Fibroblast of skin of right biceps (primary cell): ENCODE measurements at regions not wholly inside any gene's neighbourhood (a gene's known extent, or its start where the extent isn't known, plus 50 kb on each side); places are given as distances from the start of the nearest gene placed in this dataset.

Source experiments
- DNase-seq: peaks from one replicate; pipeline ENCODE4 v3.0.0-alpha.2; 2013

GRCh38 chr7:10036693-10037092 lies 937.0 kb upstream of the PHF14 start:
- no peak for DNase-seq

- DNase-seq: no peak
Observed at GRCh38 chr7:10038351-10038750, 935.3 kb upstream of the PHF14 start.

DNA sequence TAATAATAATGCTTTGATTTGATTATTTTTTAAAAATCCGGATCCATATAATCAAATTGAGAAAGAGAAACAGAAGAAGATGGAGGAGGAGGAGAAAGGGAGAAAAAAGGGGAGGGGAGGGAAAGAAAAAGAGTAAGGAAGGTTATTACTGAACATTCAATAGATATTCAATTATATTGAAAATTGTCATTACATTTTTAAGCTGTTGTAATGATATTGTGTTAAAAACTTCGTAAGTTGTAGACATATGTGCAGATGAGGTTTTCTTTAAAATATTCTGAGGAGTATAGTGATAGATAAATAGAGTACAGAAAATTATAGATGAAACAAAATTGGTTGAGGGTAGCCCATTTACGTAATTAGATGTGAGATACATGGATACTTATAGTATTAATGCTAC lies 933.0 kb upstream of the PHF14 start:
- no peak for DNase-seq

GRCh38 chr7:10070899-10071298 lies 902.8 kb upstream of the PHF14 start:
- DNase-seq: no peak

DNA sequence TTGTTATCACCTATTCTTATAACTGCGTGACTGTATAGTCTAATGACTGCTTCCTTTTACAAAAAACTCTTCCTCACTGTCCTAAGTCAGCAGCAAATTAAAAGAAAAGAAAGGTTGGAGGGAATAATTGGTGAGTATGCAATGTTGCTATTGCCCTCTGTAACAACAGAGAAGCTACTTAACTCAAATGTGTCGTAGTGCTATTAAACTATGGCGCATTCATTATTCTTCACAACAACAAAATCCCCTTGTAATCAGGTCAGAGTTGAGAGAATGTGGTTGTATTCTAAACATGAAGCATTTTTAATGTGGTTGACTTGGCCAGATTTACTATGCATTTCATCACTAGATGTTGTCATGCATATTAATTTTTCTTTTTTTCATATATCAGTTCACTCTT lies 897.8 kb upstream of the PHF14 start:
- no peak for DNase-seq

- DNase-seq: no peak
Observed at GRCh38 chr7:10076660-10077300, 896.9 kb upstream of the PHF14 start.

DNA sequence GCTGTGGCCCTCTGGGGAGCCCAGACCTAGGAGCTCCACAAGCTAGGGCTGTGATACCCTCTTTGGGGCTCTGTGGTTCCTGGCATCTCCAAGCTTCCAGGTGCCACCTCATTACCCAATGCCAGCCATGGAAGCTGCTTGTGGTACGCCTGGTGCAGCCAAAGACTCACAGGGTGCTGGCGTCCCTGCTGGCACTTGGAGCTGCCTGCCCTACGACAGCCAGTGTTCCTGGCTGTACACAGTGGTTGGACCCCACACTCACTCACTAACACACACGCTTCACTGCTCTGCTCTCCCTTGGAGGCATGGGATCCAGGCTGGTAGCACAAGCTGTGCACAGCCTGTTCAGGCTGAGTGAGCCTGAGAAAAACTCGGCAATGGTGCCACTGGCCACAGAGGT lies 894.1 kb upstream of the PHF14 start:
- DNase-seq: no peak

DNA sequence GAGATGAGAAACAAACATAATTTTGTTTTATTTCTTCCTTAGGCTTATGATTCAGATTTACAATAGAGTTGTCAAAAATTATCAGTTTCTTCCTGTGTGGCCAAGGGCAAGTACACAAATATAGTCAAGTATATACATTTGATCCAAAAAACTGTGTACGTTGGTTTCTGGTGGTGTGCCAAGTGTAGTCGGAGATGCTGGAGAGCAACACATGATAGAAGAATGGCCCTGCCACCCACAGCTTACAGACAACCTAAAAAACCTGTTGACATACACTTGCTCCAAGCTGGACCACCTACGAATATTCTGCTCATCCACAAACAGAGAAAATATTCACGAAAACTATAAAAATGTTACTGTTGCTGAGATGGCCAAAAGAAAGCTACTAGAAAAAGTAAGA lies 890.8 kb upstream of the PHF14 start:
- no peak for DNase-seq

DNA sequence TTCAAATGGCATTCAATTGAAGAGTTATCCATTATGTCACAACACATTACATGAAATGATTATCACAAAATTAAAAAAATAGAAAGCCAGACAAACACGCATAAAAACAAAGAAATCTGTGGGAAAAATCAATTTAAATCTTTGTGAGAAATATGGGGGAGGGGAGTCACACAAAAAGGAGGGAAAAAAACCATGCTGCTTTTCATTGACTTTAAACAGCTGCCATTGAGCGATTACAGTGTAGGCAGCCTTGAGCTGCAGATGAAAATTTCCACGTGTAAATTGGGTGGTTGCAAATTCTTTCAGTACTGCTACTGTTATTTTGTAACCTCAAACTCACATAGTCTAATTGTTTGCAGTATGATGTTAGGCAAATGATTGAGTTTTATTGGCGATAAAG lies 889.9 kb upstream of the PHF14 start:
- no peak for DNase-seq

- DNase-seq: no peak
Observed at GRCh38 chr7:10085231-10085630, 888.4 kb upstream of the PHF14 start.

GRCh38 chr7:10100572-10100971 lies 873.1 kb upstream of the PHF14 start:
- DNase-seq: no peak

DNA sequence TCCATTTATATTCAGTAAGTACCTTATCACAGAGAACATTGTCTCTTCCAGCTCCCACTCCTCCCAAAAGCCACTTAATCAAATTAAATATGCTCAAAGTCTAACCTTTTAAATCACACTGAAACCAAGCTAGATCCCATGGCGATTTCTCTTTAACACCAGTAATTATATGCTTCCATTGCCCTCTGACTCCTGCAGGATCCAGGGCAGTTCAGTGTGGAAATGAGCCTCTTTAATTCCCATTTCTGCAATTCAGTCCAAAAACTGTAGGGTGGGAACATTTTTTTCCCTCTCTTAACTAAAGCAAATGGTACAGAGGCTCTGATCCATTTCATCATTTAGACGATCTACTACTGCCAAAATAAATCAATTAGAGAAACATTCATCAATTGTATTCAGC lies 872.3 kb upstream of the PHF14 start:
- no peak for DNase-seq

- no peak for DNase-seq
Observed at GRCh38 chr7:10104292-10104691, 869.4 kb upstream of the PHF14 start.

DNA sequence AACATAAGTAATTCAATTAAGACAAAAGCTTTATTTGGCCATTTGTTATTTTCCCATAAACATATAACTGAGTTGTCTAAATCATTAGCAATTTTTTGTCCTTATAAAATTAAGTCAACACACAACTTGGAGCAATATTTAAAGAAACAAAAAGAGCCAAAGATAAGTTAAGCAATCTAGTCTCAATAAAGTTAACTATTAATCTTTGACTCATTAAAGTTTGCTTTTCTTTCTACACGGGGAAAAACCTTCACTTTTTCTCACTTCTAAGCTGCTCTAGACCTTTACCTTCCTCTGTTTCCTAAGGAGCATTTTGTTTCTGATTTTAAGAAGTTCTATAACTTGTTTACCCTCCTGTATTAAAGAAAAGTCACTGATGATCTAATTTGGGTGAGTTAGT lies 867.1 kb upstream of the PHF14 start:
- no peak for DNase-seq

DNA sequence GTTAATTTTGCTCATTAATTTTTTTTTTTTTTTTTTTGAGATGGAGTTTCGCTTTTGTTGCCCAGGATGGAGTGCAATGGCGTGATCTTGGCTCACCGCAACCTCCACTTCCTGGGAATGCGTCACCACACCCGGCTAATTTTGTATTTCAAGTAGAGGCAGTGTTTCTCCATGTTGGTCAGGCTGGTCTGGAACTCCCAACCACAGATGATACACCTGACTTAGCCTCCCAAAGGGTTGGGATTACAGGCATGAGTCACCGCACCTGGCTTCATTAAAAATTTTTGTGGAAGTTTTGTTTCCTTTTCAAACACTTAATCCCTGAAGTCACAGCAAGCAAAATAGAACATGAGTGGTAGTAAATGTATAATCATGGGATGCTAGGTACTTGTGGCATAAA lies 857.2 kb upstream of the PHF14 start:
- no peak for DNase-seq

GRCh38 chr7:10117815-10118214 lies 855.9 kb upstream of the PHF14 start:
- no peak for DNase-seq

DNA sequence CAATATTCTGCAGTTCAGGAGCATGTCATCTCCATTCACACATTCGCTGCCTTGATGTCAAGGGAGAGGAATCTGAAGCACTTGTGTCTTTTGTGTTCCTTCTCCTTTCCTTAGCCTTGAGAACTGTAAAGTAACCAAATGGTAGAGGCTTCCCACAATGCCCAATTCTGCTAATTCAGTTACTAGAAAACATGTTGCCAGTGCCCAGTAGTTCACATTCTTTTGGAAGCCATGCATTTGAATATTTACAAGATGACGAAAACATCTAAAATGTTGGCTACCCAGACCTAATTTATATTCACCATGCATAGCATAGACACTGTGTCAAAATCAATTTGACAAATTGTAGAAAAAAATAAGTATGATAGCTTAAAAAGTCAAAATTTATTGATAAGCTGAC lies 852.7 kb upstream of the PHF14 start:
- no peak for DNase-seq

GRCh38 chr7:10121631-10122030 lies 852.0 kb upstream of the PHF14 start:
- DNase-seq: no peak

DNA sequence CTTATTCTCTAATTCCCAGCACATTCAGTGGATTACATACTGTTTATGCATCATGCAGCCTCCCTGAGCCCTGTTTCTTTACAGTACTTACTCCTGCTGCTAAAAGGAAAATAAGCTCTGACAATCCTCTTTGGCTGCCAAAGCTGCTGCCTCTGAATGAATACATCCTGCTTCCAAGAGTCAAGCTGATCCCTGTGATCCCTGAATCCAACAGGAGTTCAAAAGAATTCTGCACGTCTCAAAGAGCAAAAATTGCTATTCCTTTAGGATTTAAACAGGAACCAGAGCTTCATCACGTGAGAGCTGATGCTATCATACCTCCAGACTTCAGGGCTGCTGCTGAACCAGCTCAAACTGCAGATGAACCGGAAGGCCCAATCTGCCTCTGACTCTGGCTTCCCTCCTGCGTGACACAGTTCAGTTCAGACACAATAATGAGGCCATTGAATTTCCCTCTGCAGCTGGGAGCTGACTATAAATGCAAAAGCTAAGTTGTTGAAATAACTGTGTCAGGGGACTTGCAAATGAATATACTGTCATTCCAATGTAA lies 851.0 kb upstream of the PHF14 start:
- no peak for DNase-seq

DNA sequence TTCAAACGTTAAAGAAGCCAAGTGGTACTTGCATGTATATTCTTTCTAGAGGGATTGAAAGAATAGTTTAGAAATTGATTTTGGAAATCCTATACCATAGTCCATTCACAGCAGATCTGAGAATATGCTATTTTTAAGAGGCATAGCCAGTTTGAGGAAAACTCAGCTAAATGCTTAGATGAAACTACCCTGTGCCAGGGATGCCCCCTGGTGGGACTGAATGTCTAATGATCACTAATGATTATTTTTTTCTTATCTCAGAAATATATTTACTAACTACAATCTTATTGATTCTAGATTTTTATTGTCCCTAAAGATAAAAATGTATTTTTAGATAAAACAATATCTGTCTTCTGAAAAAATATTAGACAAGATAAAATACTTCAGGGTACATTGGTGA lies 844.9 kb upstream of the PHF14 start:
- no peak for DNase-seq

GRCh38 chr7:10138087-10138854 lies 835.4 kb upstream of the PHF14 start:
- DNase-seq: no peak

GRCh38 chr7:10146271-10146670 lies 827.4 kb upstream of the PHF14 start:
- no peak for DNase-seq

GRCh38 chr7:10156972-10157371 lies 816.7 kb upstream of the PHF14 start:
- DNase-seq: no peak

- no peak for DNase-seq
Observed at GRCh38 chr7:10181996-10182395, 791.7 kb upstream of the PHF14 start.

GRCh38 chr7:10192074-10192473 lies 781.6 kb upstream of the PHF14 start:
- DNase-seq: no peak
